ENCODE measurements at regions not wholly inside any gene's neighbourhood (a gene's known extent, or its start where the extent isn't known, plus 50 kb on each side); places are given as distances from the start of the nearest gene placed in this dataset.

DNA sequence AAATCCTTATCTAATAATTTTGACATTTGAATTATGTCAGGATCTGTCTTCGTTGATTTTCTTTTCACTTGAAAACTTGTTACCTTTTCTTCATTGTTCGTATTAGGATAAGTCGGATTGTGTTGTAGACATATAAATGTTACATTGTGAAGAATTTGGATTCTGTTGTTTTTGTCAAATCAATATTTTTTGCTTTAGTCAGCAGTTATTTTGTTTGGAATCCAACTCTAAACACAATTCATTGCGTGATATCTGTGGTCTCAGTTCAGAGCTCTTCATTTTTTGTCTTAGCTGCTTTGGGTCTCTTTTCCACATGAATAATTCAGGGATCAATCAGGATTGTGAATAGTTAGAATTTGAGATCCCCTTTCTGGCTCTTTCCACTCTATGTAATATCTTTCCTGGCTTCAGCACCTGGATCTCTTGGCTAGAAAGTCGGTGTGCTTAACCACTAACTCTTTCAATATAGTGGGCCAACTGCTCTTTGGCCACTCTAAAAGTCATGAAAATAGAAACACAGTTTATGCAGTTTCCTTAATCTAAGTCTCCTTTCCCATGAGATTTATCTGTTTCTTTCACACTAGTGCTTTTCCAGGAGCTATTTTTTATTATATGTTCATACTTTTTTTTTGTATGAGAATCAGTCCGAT, 2494.2 kb upstream of the PCDH20 start:
- H3K9me3 Mint-ChIP-seq (ENCODE audit: low read depth) = no peaks in the 10 kb centered on the region
- no peak overlapping the region for H3K27ac Mint-ChIP-seq
- no peak for DNase-seq (ENCODE audit: low spot score, unreplicated experiment)
- H3K4me1 Mint-ChIP-seq (ENCODE audit: low read depth) = no peaks in the 10 kb centered on the region
- H3K4me3 Mint-ChIP-seq (ENCODE audit: low read depth) = no peak overlapping the region
- TF ChIP-seq, protein P1, sequence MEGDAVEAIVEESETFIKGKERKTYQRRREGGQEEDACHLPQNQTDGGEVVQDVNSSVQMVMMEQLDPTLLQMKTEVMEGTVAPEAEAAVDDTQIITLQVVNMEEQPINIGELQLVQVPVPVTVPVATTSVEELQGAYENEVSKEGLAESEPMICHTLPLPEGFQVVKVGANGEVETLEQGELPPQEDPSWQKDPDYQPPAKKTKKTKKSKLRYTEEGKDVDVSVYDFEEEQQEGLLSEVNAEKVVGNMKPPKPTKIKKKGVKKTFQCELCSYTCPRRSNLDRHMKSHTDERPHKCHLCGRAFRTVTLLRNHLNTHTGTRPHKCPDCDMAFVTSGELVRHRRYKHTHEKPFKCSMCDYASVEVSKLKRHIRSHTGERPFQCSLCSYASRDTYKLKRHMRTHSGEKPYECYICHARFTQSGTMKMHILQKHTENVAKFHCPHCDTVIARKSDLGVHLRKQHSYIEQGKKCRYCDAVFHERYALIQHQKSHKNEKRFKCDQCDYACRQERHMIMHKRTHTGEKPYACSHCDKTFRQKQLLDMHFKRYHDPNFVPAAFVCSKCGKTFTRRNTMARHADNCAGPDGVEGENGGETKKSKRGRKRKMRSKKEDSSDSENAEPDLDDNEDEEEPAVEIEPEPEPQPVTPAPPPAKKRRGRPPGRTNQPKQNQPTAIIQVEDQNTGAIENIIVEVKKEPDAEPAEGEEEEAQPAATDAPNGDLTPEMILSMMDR (IDR thresholded peaks at IDR 0.05; ENCODE audit: unreplicated experiment) = no peak
- no peaks in the 10 kb centered on the region for H3K27me3 Mint-ChIP-seq
- H3K36me3 Mint-ChIP-seq (ENCODE audit: insufficient read depth) = no peaks in the 10 kb centered on the region

DNA sequence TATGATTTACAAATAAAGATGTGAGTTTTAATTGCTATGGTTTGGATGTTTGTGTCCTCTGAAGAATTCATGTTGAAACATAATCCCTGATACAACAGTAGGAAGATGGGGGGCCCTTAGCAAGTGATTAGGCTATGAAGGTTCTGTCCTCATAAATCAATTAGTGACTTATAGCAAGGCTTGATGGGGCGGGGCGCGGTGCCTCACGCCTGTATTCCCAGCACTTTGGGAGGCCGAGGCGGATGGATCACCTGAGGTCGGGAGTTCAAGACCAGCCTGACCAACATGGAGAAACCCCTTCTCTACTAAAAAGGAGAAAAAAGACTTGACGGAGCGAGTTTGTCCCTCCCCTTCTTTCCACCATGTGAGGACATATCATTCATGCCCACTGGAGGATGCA, 2486.5 kb upstream of the PCDH20 start:
- H3K36me3 Mint-ChIP-seq (ENCODE audit: insufficient read depth) = no peaks in the 10 kb centered on the region
- H3K9me3 Mint-ChIP-seq (ENCODE audit: low read depth) = no peaks in the 10 kb centered on the region
- no peak overlapping the region for H3K27ac Mint-ChIP-seq
- DNase-seq (ENCODE audit: low spot score, unreplicated experiment) = no peak
- TF ChIP-seq, protein P1 (IDR thresholded peaks at IDR 0.05; ENCODE audit: unreplicated experiment) = no peak
- H3K4me1 Mint-ChIP-seq (ENCODE audit: low read depth) = no peaks in the 10 kb centered on the region
- no peak overlapping the region for H3K4me3 Mint-ChIP-seq (ENCODE audit: low read depth)
- H3K27me3 Mint-ChIP-seq = no peaks in the 10 kb centered on the region

DNA sequence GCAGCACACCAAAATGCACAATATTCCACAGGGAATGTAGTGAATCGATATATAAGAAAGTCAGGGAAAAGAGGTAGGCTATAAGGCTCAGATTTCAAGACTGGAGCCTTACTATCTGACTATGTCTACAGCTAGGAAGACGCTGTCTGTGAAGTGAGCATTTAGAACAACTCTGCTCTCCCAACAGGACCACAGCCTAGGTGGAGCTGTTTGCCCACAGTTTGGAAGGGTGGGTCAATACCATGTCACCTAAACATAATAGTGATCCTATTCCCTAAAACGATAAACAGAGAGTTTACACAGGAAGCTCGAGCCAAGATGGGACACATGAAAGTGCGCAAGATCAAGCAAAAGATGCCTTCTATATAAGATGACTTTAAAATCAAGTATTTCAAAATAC, 2486.0 kb upstream of the PCDH20 start:
- no peaks in the 10 kb centered on the region for H3K9me3 Mint-ChIP-seq (ENCODE audit: low read depth)
- no peak overlapping the region for H3K27ac Mint-ChIP-seq
- H3K36me3 Mint-ChIP-seq (ENCODE audit: insufficient read depth) = no peaks in the 10 kb centered on the region
- no peaks in the 10 kb centered on the region for H3K27me3 Mint-ChIP-seq
- no peak for DNase-seq (ENCODE audit: low spot score, unreplicated experiment)
- H3K4me3 Mint-ChIP-seq (ENCODE audit: low read depth) = no peak overlapping the region
- peaks cover 1% of the 10 kb centered on the region for H3K4me1 Mint-ChIP-seq (ENCODE audit: low read depth)
- TF ChIP-seq, protein P1 (IDR thresholded peaks at IDR 0.05; ENCODE audit: unreplicated experiment) = no peak

DNA sequence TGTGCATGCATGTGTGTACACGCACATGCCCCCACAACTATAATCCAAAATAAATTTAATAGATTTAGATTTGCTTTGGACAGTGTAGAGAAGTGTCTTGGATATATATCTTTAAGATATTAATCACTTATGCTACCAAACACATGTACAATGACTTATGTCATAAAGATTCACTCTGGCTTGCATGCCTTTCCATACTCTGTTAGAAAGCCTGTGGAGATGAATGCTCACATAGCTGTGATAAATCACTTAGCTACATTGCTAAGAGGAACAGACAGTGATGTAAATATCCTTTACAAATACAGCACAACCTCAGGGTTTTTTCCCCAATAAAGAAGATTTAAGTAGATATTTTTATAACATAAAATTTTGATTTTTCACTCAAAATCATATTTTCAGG, 2484.8 kb upstream of the PCDH20 start:
- no peak for DNase-seq (ENCODE audit: low spot score, unreplicated experiment)
- TF ChIP-seq, protein P1 (IDR thresholded peaks at IDR 0.05; ENCODE audit: unreplicated experiment) = no peak
- Mint-ChIP-seq H3K36me3 (ENCODE audit: insufficient read depth) (no peaks in the 10 kb centered on the region), H3K4me1 (ENCODE audit: low read depth) (peaks cover 2% of the 10 kb centered on the region), H3K9me3 (ENCODE audit: low read depth) (no peaks in the 10 kb centered on the region), H3K27me3 (no peaks in the 10 kb centered on the region), H3K4me3 (ENCODE audit: low read depth) (no peak overlapping the region), H3K27ac (no peak overlapping the region)

DNA sequence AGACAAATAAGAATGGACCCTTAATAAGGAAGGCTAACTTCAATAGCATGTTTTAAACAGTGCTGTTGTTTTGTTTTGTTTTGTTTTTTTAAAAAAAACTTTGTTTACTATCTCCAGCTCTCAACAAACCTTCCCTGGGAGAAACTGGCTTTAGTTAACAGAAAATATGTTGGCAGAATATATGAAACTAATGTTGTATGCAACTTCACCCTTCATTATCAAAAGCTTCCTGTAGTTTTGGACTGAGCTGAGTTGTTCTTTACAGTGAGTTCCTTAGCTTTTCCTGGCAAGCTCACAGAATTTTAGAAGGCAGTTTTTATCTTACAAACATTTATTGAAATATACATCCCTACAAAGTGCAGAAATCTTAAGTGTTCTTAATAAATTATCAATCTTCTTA, 2480.7 kb upstream of the PCDH20 start:
- Mint-ChIP-seq H3K36me3 (ENCODE audit: insufficient read depth) (no peaks in the 10 kb centered on the region), H3K4me3 (ENCODE audit: low read depth) (no peak overlapping the region), H3K27ac (no peak overlapping the region), H3K27me3 (no peaks in the 10 kb centered on the region), H3K4me1 (ENCODE audit: low read depth) (peaks cover 2% of the 10 kb centered on the region), H3K9me3 (ENCODE audit: low read depth) (no peaks in the 10 kb centered on the region)
- DNase-seq (ENCODE audit: low spot score, unreplicated experiment) = no peak
- TF ChIP-seq, protein P1 (IDR thresholded peaks at IDR 0.05; ENCODE audit: unreplicated experiment) = no peak
